ENCODE measurements at regions not wholly inside any gene's neighbourhood (a gene's known extent, or its start where the extent isn't known, plus 50 kb on each side); places are given as distances from the start of the nearest gene placed in this dataset.

GRCh38 chr14:51335531-51335930 is 95.5 kb downstream of the TMX1 start:
- no peak overlapping the region for H3K4me3 Mint-ChIP-seq
- no peak overlapping the region for H3K27ac Mint-ChIP-seq
- no peaks in the 10 kb centered on the region for H3K9me3 Mint-ChIP-seq
- no peaks in the 10 kb centered on the region for H3K27me3 Mint-ChIP-seq (ENCODE audit: low read depth)
- no peak for TF ChIP-seq CTCF (IDR thresholded peaks at IDR 0.05; ENCODE audit: unreplicated experiment in 3 of 3)
- H3K36me3 Mint-ChIP-seq (ENCODE audit: low read depth): no peaks in the 10 kb centered on the region
- H3K4me1 Mint-ChIP-seq: peaks cover 33% of the 10 kb centered on the region

- no peaks in the 10 kb centered on the region for H3K9me3 Mint-ChIP-seq
- H3K4me3 Mint-ChIP-seq: no peak overlapping the region
- H3K4me1 Mint-ChIP-seq: peaks cover 29% of the 10 kb centered on the region
- H3K27ac Mint-ChIP-seq: no peak overlapping the region
- no peaks in the 10 kb centered on the region for H3K36me3 Mint-ChIP-seq (ENCODE audit: low read depth)
- TF ChIP-seq CTCF (IDR thresholded peaks at IDR 0.05; ENCODE audit: unreplicated experiment in 3 of 3): no peak
- no peaks in the 10 kb centered on the region for H3K27me3 Mint-ChIP-seq (ENCODE audit: low read depth)
Observed at GRCh38 chr14:51335961-51336723, 96.1 kb downstream of the TMX1 start.

- H3K4me3 Mint-ChIP-seq: no peak overlapping the region
- H3K27me3 Mint-ChIP-seq (ENCODE audit: low read depth): no peaks in the 10 kb centered on the region
- no peaks in the 10 kb centered on the region for H3K9me3 Mint-ChIP-seq
- no peak for TF ChIP-seq CTCF (IDR thresholded peaks at IDR 0.05; ENCODE audit: unreplicated experiment in 3 of 3)
- no peaks in the 10 kb centered on the region for H3K36me3 Mint-ChIP-seq (ENCODE audit: low read depth)
- peaks cover 27% of the 10 kb centered on the region for H3K4me1 Mint-ChIP-seq
- H3K27ac Mint-ChIP-seq: no peak overlapping the region
Observed at GRCh38 chr14:51336734-51337133, 96.7 kb downstream of the TMX1 start.

- H3K9me3 Mint-ChIP-seq: peaks cover 2% of the 10 kb centered on the region
- H3K4me1 Mint-ChIP-seq: peaks cover 24% of the 10 kb centered on the region
- H3K36me3 Mint-ChIP-seq (ENCODE audit: low read depth): no peaks in the 10 kb centered on the region
- H3K27me3 Mint-ChIP-seq (ENCODE audit: low read depth): no peaks in the 10 kb centered on the region
- no peak for TF ChIP-seq CTCF (IDR thresholded peaks at IDR 0.05; ENCODE audit: unreplicated experiment in 3 of 3)
- H3K4me3 Mint-ChIP-seq: no peak overlapping the region
- H3K27ac Mint-ChIP-seq: no peak overlapping the region
Observed at GRCh38 chr14:51337520-51337919, 97.5 kb downstream of the TMX1 start.

- no peak for TF ChIP-seq CTCF (IDR thresholded peaks at IDR 0.05; ENCODE audit: unreplicated experiment in 3 of 3)
- Mint-ChIP-seq H3K27ac (no peak overlapping the region), H3K27me3 (ENCODE audit: low read depth) (no peaks in the 10 kb centered on the region), H3K9me3 (peaks cover 8% of the 10 kb centered on the region), H3K36me3 (ENCODE audit: low read depth) (peaks cover 3% of the 10 kb centered on the region), H3K4me1 (peaks cover 3% of the 10 kb centered on the region), H3K4me3 (no peak overlapping the region)
Observed at GRCh38 chr14:51341338-51341737, 101.3 kb downstream of the TMX1 start.

- Mint-ChIP-seq H3K27ac (no peak overlapping the region), H3K9me3 (peaks cover 8% of the 10 kb centered on the region), H3K4me1 (no peaks in the 10 kb centered on the region), H3K4me3 (no peak overlapping the region), H3K27me3 (ENCODE audit: low read depth) (no peaks in the 10 kb centered on the region), H3K36me3 (ENCODE audit: low read depth) (peaks cover 3% of the 10 kb centered on the region)
- no peak for TF ChIP-seq CTCF (IDR thresholded peaks at IDR 0.05; ENCODE audit: unreplicated experiment in 3 of 3)
Observed at GRCh38 chr14:51342226-51342625, 102.2 kb downstream of the TMX1 start.

Data from nephron (organoid).